GM23248 (cell line): ENCODE measurements at regions not wholly inside any gene's neighbourhood (a gene's known extent, or its start where the extent isn't known, plus 50 kb on each side); places are given as distances from the start of the nearest gene placed in this dataset.

Source experiments
- EZH2 ChIP-seq: fragments of 200-600 bp; sonication (generic); IDR thresholded peaks from 2 replicates; pipeline ENCODE4 v1.6.1; 2018; ENCODE audit warnings: antibody characterized with exemption, mild to moderate bottlenecking; ENCODE audit not compliant: insufficient read depth, poor library complexity, severe bottlenecking
- EZH2phosphoT487 ChIP-seq: fragments of 200-600 bp; sonication (generic); IDR thresholded peaks from 2 replicates; pipeline ENCODE4 v1.6.1; 2018; ENCODE audit warnings: antibody characterized with exemption, moderate library complexity, mild to moderate bottlenecking, low read depth; ENCODE audit not compliant: insufficient read depth

GRCh38 chr6:125357515-125358256 is 55.9 kb upstream of the HDDC2 start:
- TF ChIP-seq EZH2phosphoT487 (no peak), EZH2 (no peak)
